ENCODE measurements at regions not wholly inside any gene's neighbourhood (a gene's known extent, or its start where the extent isn't known, plus 50 kb on each side); places are given as distances from the start of the nearest gene placed in this dataset.

- Histone ChIP-seq H3K36me3 (ENCODE audit: control insufficient read depth, insufficient read depth, low read length) (no peaks in the 10 kb centered on the region), H3K27me3 (ENCODE audit: control insufficient read depth, insufficient read depth, low read length) (no peaks in the 10 kb centered on the region), H3K4me3 (ENCODE audit: low read depth, low read length) (no peak overlapping the region)
- no peak for DNase-seq (ENCODE audit: low read depth)
- no peak for TF ChIP-seq CTCF (IDR thresholded peaks at IDR 0.05; ENCODE audit: insufficient read depth, low read length, poor library complexity, severe bottlenecking)
Observed at GRCh38 chr9:31983895-31984294, 400.5 kb upstream of the ACO1 start.

- Histone ChIP-seq H3K4me3 (ENCODE audit: low read depth, low read length) (no peak overlapping the region), H3K27me3 (ENCODE audit: control insufficient read depth, insufficient read depth, low read length) (no peaks in the 10 kb centered on the region), H3K36me3 (ENCODE audit: control insufficient read depth, insufficient read depth, low read length) (no peaks in the 10 kb centered on the region)
- TF ChIP-seq CTCF (IDR thresholded peaks at IDR 0.05; ENCODE audit: insufficient read depth, low read length, poor library complexity, severe bottlenecking) = no peak
- no peak for DNase-seq (ENCODE audit: low read depth)
Observed at GRCh38 chr9:31996331-31996730, 388.1 kb upstream of the ACO1 start.

- no peak for TF ChIP-seq CTCF (IDR thresholded peaks at IDR 0.05; ENCODE audit: insufficient read depth, low read length, poor library complexity, severe bottlenecking)
- DNase-seq (ENCODE audit: low read depth) = no peak
Observed at GRCh38 chr9:32004431-32005076, 379.9 kb upstream of the ACO1 start.

GRCh38 chr9:32010322-32010721 is 374.1 kb upstream of the ACO1 start:
- no peak for TF ChIP-seq CTCF (IDR thresholded peaks at IDR 0.05; ENCODE audit: insufficient read depth, low read length, poor library complexity, severe bottlenecking)
- Histone ChIP-seq H3K27me3 (ENCODE audit: control insufficient read depth, insufficient read depth, low read length) (no peaks in the 10 kb centered on the region), H3K4me3 (ENCODE audit: low read depth, low read length) (no peak overlapping the region), H3K36me3 (ENCODE audit: control insufficient read depth, insufficient read depth, low read length) (no peaks in the 10 kb centered on the region)
- no peak for DNase-seq (ENCODE audit: low read depth)

More at GRCh38 chr9:32004431-32005076, 379.9 kb upstream of the ACO1 start:
- H3K4me3 ChIP-seq (ENCODE audit: low read depth, low read length) = no peak overlapping the region
- no peaks in the 10 kb centered on the region for H3K36me3 ChIP-seq (ENCODE audit: control insufficient read depth, insufficient read depth, low read length)
- no peaks in the 10 kb centered on the region for H3K27me3 ChIP-seq (ENCODE audit: control insufficient read depth, insufficient read depth, low read length)

GRCh38 chr9:32011049-32011448 is 373.4 kb upstream of the ACO1 start:
- Histone ChIP-seq H3K27me3 (ENCODE audit: control insufficient read depth, insufficient read depth, low read length) (no peaks in the 10 kb centered on the region), H3K4me3 (ENCODE audit: low read depth, low read length) (no peak overlapping the region), H3K36me3 (ENCODE audit: control insufficient read depth, insufficient read depth, low read length) (no peaks in the 10 kb centered on the region)
- no peak for TF ChIP-seq CTCF (IDR thresholded peaks at IDR 0.05; ENCODE audit: insufficient read depth, low read length, poor library complexity, severe bottlenecking)
- DNase-seq (ENCODE audit: low read depth) = no peak

GRCh38 chr9:32015795-32016194 is 368.6 kb upstream of the ACO1 start:
- Histone ChIP-seq H3K27me3 (ENCODE audit: control insufficient read depth, insufficient read depth, low read length) (no peaks in the 10 kb centered on the region), H3K36me3 (ENCODE audit: control insufficient read depth, insufficient read depth, low read length) (no peaks in the 10 kb centered on the region), H3K4me3 (ENCODE audit: low read depth, low read length) (no peak overlapping the region)
- no peak for DNase-seq (ENCODE audit: low read depth)
- no peak for TF ChIP-seq CTCF (IDR thresholded peaks at IDR 0.05; ENCODE audit: insufficient read depth, low read length, poor library complexity, severe bottlenecking)

All from kidney epithelial cell (primary cell).